ENCODE measurements at regions not wholly inside any gene's neighbourhood (a gene's known extent, or its start where the extent isn't known, plus 50 kb on each side); places are given as distances from the start of the nearest gene placed in this dataset.

DNA sequence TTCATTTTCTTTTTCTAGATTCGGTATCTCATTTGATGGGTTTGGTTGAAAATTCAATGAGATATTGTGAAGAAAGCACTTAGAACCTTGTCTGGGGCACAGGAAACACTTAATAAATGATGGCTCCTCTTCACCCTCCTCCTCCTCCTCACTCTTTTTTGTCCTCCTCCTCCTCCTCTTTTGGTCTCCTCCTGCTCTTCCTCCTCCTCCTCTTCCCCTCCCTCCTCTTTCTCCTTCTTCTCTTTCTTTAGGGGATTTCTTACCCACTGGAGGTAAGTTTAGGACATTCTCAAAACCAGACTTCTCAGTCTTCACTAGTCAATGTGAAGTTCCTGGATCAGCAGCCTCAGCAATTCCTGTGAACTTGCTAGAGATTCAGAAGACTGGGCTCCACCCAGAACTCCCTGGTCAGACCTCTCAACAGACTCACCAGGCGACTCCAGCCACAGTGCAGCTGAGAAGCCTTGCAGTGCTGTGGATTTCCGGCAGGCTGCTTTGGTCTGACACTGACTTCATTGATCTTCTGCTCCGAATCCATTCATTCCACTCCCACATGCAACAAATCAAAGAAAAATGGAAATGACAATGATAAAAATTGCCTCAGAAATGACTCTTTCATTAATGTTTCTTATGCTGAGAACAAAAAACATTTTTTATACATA, 368.6 kb upstream of the B3GAT1 start:
- DNase-seq (ENCODE audit: low read depth in 3 of 3, low spot score in 1 of 3) = no peak

DNA sequence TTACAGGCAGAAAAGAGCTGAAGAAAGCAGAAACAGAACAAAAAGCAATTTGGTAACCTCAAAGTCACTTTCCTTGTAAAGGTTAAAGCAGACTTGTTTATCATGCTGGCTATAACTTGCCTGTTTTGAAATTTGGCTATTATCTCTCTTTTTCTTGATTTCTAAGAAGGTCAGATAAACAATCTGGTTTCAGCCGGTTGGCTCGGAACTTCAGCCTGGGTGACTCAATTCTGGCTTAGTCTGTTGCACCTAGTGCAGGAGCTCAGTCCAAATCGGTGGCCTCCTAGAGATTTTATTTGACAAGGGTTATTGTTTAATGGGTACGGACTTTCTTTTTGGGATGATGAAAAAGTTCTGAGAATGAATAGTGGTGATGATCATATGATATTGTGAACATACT, 367.1 kb upstream of the B3GAT1 start:
- no peak for DNase-seq (ENCODE audit: low read depth in 3 of 3, low spot score in 1 of 3)

DNA sequence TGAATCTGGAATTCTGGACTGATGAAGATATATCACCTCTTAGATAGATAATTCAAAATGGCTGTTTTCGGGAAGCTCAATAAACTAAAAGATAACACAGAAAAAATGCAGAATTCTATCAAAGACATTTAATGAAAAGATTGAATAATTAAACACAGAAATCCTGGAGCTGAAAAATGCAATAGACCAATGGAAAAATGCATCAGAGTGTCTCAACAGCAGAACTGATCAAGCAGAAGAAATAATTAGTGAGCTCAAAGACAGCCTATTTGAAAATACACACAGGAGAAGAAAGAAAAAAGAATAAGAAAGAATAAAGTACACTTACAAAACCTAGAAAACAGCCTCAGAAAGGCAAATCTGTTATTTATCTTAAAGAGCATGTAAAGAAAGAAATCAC, 356.4 kb upstream of the B3GAT1 start:
- DNase-seq (ENCODE audit: low read depth in 3 of 3, low spot score in 1 of 3) = no peak

DNA sequence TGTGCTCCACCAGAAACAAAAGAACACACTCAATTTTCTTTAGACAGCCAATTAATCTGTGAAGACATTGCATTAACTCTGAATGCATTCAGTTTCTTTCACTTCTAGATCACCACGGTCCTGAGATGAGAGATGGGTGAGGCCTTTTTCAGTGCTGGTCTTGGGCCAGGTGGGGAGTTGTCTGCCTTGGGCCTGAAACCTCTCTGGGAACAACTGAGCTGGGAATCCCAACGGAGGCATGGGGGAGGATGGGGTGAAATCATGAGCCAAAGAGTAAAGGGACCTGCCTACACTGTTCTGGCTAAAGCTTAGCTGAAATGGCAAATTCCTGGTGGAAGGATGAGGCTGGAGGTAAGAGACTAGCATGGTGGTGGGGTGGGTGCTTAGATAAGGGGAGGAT, 353.5 kb upstream of the B3GAT1 start:
- DNase-seq (ENCODE audit: low read depth in 3 of 3, low spot score in 1 of 3) = no peak

DNA sequence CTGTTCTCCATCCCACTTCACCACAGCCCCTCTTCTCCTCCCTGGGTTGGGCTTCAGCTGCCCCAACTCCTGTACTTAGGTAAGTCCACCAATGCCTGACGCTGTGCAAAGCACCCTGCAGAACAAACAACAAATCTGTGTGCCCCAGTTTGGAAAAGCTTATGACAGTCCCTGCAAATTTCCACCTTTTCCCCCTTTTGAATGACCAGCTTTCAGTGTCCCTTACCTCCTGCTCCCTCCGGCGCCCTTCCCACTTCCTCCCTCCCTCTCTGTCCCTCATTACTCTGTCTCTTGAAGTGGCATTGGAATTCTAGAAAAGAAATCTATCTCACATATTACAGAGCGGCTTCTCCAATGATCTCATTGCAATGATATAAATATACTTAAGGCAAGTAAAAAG, 352.9 kb upstream of the B3GAT1 start:
- DNase-seq (ENCODE audit: low read depth in 3 of 3, low spot score in 1 of 3) = no peak

DNA sequence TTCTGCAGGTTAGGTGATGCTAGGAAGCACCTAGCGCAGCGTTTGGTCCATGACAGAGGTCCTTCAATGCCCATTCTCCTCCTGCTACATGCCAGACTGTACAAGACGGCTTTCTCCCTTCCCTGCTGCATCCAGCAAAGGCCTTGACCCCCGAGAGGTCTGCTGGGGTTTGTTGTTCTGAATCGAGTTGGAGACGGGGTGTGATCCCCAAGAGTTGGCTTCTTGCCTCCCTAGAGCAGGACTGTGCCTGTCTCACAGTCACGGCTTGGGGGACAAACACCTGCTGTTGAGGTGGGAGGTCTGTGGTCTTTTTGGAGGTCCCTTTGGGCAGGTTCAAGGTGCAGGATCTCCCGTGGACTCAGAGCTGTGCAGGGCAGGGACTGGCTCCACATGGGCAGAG, 352.3 kb upstream of the B3GAT1 start:
- DNase-seq (ENCODE audit: low read depth in 3 of 3, low spot score in 1 of 3) = no peak

DNA sequence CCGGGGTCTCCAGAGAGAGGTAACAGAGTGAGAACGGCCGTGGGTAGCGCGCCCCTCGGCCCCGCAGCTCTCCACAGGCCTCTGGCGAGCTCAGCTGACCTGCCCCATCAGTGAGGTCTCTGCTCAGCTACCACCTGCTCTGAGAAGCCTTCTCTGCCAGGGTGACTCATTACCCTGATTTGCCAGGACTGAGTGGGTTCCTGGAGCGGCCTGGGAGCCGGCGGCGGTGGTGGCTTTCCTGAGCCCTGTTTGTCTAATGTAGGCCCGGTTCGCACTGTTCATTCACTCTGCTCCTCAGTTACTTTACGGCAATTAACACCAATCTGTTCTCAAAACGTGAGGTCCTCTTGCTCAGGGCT, 351.0 kb upstream of the B3GAT1 start:
- no peak for DNase-seq (ENCODE audit: low read depth in 3 of 3, low spot score in 1 of 3)

DNA sequence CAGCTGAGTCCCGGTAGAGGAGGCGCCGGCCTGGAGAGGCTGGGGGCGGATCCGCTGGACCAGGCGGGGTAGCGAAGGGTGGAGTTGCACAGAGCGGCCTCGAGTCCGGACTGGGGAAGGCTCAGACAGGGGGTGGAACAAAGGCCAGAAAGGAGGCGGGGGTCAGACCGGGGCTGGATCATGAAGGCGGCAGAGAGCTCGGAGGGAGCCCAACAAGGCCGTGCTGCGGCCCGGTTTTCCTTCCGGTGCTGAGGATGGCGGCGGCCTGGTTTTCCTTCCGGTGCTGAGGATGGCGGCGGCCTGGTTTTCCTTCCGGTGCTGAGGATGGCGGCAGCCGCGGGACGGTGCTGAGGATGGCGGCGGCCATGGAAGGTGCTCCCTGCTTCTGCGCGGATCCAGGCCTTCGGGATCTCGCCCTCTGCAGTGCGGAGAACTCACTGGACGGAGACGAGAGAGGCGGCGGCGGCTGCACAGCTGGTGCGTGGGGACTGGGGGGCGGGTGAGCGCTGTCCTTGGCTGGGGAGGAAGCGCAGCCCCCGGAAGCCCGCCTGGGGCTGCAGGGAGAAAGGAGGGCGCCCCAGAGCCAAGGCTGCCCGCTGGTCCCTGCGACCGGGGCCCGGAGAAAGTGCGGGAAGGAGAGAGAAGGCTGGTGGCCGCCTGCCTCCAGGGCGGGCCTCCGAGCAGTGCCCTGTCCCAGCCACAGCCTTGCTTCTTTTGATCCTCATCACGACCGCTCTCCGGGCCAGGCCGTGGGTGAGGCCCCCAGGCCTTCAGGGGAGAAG, 350.4 kb upstream of the B3GAT1 start:
- DNase-seq (ENCODE audit: low read depth in 3 of 3, low spot score in 1 of 3) = no peak

DNA sequence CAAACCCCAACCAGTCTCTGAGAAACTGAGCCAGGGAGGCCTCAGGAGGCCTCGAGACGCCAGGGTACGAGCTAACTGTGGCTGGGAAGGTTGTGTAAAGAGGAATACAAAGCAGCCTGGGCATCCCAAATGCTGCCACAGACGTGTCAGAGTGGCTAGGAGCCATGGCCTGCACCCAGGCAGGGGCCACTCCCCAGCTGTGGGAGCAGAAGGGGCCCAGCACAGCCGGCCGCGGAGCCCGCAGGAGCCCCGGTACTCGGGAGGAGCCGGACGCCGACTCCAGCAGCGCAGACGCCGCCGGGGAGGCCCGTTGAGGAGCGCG, 349.8 kb upstream of the B3GAT1 start:
- no peak for DNase-seq (ENCODE audit: low read depth in 3 of 3, low spot score in 1 of 3)

DNA sequence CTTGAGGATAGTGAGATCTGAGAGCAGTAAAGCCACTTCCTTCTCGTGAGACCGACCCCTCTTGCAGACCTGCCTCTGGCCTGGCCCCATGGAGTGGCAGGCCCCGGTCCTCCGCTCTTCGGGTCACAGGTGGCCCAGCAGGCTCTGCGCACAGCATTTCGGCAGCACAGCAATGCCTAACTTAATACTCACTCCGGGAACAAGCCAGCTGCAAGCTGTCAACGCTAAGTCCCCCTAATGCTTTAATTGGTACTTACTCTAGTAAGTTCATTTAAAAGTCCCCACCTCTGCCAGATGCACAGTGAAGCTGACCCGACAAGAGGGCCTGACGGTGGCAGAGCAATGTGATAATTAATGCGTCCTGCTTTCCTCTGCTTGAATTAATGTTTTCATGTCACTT, 349.3 kb upstream of the B3GAT1 start:
- DNase-seq (ENCODE audit: low read depth in 3 of 3, low spot score in 1 of 3) = no peak

DNA sequence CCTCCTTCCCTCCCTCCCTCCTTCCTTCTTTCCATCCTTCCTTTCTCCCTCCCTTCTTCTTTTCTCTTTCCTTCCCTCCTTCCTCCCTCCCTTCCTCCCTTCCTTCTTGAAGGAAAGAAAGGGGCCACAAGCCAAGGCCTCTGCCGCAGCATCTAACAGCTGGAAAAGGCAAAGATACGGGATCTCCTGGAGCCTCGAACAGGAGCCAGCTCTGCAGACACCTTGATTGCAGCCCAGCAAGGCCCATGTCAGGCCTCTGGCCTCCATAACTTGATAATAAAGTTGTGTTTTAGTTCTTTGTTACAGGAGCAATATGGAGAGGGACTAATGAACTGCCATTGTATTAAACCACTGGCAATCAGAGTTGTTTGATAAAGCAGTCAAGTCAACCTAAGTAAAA, 348.9 kb upstream of the B3GAT1 start:
- DNase-seq (ENCODE audit: low read depth in 3 of 3, low spot score in 1 of 3) = no peak

DNA sequence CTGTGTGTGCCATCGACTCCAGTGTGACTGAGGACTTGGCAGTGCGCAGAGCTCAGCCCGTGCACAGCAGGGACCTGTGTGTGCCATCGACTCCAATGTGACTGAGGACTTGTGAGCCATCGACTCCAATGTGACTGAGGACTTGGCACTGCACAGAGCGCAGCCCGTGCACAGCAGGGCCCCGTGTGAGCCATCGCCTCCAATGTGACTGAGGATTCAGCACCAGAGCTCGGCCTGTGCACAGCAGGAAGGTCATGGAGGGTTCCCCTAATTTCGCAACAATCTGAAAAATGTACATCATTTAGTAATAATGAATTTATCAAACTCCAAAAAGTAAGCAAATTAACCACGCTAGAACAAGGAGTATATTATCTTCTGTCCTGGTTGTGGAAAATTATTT, 348.3 kb upstream of the B3GAT1 start:
- DNase-seq (ENCODE audit: low read depth in 3 of 3, low spot score in 1 of 3) = no peak

DNA sequence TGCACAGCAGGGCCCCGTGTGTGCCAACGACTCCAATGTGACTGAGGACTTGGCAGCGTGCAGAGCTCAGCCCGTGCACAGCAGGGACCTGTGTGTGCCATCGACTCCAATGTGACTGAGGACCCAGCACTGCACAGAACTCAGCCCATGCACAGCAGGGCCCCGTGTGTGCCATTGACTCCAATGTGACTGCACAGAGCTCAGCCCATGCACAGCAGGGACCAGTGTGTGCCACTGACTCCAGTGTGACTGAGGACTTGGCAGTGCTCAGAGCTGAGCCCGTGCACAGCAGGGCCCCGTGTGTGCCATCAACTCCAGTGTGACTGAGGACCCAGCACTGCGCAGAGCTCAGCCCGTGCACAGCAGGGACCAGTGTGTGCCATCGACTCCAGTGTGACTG, 347.8 kb upstream of the B3GAT1 start:
- DNase-seq (ENCODE audit: low read depth in 3 of 3, low spot score in 1 of 3) = no peak

DNA sequence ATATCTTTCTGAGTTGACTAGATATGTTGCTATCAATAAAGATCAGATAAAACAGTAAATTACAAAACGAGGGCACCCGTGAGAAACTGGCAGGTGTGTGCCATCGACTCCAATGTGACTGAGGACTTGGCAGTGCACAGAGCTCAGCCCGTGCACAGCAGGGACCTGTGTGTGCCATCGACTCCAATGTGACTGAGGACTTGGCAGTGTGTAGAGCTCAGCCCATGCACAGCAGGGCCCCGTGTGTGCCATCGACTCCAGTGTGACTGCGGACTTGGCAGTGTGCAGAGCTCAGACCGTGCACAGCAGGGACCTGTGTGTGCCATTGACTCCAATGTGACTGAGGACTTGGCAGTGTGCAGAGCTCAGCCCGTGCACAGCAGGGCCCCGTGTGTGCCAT, 347.2 kb upstream of the B3GAT1 start:
- no peak for DNase-seq (ENCODE audit: low read depth in 3 of 3, low spot score in 1 of 3)

DNA sequence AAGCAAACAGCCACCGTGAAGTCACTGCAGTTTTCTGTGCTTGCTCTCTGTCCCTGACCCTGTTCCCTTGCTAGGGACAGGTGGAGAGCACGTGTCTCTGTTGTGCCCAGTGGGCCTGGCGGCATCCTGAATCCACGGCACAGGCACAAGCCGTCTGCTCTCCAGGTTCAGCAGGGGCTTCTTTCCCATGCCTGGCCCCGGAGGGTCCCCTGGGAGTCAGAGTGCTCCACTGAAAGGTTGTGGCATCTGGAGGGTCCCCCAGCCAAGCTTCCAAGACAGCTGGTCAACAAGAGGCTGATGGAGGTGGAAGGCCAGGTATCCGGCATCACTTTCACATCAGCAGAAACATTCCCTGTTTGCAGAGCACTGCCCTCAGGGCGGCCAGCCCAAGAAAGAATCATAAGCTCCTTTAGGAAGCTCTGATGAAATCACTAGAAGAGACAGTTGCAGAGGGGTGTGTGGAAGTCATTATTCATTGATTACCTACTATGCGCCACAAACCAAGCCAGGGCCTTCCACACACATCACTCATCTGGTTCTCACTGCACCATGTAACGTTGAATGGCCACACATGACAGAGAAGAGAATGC, 346.4 kb upstream of the B3GAT1 start:
- DNase-seq (ENCODE audit: low read depth in 3 of 3, low spot score in 1 of 3) = no peak

DNA sequence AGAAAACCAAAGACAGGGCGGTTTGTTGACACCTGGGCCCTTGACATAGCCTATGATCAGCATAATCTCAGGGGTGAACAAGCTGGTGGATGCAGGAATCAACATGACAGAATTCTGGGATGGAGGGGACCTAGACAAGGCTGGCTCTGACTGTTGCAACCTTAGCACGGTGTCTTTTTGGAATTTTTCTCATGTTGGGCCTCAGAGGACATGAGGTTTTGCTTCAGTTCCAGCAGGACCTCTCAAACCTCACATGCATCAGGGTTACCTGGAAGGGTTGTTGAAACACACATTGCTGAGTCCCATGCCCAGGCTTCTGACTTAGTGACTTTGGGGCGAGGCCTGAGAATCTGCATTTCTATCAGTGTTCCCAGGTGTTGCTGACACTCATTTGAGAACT, 345.6 kb upstream of the B3GAT1 start:
- no peak for DNase-seq (ENCODE audit: low read depth in 3 of 3, low spot score in 1 of 3)

DNA sequence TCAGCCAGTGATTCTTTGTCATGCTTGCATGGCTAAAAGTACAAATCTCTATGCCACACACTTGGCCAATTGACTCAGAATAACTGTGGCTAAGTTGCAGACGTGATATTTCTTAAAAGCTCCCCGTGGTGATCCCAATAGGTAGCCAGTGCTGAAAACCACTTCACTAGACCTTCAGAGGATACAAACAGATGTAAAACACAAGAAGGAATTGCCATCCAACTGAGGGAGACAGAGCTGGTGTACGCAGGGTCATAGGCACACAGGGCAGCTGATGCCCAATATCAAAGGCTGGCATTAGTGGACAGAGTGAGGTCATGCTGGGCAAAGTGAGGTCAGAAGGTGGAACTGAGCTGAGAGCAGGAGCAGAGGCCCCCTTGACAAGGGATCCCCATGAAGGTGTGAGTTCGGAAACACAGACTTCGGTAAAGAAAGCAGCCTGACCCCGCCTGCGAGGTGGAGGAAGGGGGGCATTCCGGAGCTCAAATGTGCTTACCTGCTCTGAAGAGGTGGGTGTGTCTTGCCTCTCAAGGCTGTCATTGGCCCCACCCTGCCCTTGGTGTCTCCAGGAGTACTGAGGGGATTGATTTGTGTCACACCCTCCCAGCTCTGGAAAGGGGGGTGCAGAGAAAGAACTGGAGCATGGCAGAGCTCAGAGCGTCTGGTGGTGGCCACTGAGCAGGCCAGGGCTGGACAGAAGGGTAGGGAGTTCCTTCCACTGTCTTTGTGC, 344.9 kb upstream of the B3GAT1 start:
- DNase-seq (ENCODE audit: low read depth in 3 of 3, low spot score in 1 of 3) = no peak

DNA sequence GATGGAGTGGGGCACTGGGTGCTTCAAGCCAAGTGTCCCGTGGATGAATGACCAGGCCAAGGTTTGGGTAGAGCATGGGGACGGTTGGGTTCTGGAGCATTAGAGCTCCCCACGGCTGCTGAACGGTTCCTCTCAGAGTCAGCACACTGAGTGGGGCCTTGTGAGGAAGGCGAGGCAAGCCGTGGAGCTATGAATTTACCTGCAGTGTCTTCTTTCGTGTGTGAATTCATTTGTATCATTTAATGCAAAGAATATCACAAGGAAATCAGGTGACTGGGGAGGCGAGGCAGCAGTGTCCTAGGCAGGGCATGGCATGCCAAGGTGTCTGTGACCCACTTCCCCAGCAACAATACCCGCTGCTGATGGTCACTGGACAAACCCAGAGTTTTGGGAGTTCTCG, 343.5 kb upstream of the B3GAT1 start:
- no peak for DNase-seq (ENCODE audit: low read depth in 3 of 3, low spot score in 1 of 3)

DNA sequence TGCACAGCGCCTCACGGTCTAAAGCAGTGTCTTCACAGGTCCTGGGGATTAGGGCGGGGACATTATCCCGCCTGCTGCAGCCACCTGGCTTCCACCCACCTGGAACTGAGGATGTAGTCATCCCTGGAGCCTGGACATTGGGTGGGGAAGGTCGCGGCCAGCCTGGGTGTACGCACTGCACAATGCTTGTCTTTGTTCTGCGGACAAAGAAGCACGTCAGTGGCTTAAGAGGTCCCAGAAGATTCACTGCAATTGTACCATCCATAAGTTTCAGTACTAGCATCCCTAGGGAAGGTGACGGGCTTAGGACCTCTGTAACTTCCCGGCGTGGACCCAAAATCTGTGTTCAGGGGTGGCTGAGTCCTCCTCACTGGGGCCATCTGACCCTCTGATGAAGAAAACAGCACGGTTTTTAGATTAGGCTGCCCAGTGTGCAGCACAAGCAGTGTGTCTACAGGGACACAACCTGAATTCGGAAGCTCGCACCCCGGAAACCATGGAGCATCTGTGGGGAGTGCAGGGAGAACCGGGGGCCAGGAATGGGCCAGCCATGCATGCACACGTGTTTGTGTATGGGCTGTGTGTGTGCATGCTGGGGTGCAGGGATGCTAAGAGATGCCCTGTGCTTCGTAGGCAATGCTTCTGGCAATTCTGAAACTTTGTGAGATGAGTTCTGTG, 342.6 kb upstream of the B3GAT1 start:
- no peak for DNase-seq (ENCODE audit: low read depth in 3 of 3, low spot score in 1 of 3)

DNA sequence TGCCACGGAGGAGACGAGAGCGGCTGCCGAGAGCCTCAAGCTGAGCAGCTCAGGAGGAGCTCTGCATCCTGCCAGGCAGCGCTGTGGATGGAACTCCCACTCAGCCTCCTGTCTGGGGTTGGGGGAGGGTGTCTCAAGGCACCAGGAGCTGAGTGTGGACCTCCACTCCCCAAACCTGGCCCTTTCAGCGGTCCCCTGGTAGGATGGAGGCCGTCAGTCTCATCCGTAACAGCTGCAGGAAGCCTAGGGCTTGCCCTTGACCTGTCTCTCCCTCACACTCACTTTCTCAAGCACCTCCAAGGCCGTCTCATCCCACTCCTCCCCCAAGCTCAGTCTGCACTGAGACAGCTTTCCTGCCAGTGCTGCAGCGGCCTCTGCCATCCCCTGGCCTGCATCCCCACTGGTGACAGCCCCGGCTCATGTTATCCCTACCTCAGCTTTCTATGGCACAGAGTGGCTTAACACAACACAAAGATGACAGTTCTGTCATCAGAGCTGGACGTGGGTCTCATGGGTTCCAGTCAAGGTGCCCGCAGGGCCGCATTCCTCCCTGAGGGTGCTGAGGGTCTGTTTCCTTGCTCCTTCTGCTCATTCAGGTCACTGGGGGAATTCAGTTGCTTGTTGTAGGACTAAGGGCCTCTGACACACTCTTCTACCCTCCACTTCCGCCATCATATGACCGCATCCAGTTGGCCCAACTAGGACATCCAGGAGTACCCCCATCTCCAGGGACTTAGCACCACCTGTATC, 341.9 kb upstream of the B3GAT1 start:
- no peak for DNase-seq (ENCODE audit: low read depth in 3 of 3, low spot score in 1 of 3)
